ENCODE measurements at regions not wholly inside any gene's neighbourhood (a gene's known extent, or its start where the extent isn't known, plus 50 kb on each side); places are given as distances from the start of the nearest gene placed in this dataset.

DNA sequence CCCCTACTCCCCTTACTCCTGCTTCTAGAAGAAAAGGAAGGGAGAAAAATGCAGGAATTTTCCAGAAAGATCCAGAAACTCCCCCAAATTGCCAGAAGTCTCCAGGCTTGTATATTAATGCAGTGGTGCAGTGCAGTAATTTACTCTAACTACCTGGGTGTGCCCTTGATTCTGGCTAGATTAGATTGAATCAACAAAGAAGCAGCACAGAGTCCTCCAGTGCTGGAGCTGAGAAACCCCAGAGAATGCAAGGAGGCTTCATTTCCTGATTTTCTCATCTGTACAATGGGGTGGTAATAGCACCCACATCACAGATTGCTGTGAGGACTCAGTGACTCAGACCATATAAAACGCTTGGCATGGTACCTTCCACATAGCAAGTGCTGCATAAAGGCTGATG lies 247.3 kb upstream of the RPL38 start:
- DNase-seq: no peak

- DNase-seq: peak; percentile 54
These were observed 246.6 kb upstream of the RPL38 start for GRCh38 chr17:73956595-73957465.

DNA sequence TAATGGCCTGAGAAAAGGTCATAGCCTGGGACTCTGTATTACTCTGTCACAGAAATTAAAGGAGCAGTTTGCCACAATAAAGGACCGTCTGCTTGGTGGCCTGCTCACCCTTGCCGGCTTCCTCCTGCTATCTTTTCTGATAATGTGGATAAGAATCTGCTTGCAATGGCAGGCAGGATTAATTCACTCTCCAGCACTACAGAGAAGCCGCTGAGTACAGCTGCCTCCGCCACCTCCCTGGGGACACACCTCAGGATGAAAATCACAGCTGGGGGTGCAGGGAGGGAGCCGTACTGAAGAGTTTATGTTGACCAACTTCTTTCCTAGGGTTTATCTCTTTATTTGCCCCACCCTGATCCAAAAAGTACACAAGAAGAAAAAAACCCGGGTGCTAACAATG lies 245.9 kb upstream of the RPL38 start:
- DNase-seq: no peak

GRCh38 chr17:73958453-73958852 lies 245.0 kb upstream of the RPL38 start:
- no peak for DNase-seq

DNA sequence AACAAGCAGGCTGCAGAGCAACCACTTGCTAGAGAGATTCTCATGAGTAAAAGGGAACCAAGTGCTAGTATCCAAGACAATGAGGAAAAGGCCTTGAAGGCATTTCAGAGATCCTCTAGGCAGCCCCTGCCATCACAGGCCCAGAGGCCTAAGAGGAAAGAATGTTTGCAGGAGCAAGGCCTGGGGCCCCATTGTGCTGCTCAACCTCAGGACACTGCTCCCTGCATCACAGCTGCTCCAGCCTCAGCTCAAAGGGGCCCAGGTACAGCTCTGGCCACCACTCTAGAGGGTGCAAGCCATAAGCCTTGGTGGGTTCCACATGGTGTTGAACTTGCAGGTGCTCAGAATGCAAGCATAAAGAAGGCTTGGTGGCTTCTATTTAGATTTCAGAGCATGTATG lies 243.0 kb upstream of the RPL38 start:
- DNase-seq: no peak

DNA sequence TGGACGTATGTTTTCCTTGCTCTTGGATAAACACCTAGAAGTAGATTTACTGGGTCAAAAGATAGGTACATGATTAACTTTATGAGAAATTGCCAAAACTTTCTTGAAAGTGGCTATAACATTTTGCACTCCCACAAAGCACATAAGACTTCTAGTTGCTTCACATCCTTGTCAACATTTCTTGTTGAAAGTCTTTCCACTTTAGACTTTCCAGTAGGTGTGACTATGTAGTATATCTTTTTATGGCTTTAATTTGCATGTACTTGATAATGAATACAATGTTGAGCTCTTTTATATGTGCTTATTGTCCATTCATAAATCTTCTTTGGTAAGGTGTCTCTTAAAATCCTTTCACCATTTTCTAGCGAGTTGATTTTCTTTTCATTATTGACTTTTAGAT lies 241.2 kb upstream of the RPL38 start:
- DNase-seq: no peak

DNA sequence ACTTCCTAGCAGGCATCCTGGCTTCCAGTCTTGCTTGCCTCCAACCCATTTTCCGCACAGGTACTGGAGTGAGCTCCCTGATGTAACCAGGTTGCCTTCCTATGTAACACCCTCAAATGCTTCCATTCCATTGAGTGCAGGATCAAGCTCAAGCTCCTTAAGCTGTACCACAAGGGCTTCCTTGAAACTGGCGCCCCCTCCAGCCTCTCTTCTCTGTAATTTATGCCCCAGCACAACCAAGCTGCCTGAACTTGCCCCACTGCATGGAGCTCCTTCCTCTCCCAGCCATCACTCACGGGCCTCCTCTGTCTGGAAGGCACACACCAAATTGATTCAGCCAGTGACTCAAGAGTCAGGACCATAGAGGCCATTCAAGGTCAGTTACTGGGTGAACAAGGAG lies 234.8 kb upstream of the RPL38 start:
- DNase-seq: no peak

DNA sequence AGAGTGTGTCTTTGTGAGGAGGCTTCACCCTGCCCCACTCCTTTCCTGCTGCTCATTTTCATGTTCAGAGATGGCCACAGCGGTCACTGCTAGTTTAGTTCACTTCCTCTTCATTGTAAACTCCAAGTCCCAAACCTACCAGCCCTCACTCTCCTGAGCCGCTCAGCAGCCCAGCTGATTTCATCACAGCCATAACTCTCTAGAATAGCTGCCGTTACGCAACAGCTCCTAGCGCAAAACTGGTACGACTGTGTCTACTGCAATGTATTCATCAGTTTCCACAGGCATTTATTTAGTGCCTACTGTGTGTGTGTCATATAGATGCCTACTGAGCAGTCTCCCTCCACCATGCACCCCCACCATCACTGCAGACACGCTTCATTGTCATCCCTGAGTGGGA lies 233.5 kb upstream of the RPL38 start:
- DNase-seq: no peak

DNA sequence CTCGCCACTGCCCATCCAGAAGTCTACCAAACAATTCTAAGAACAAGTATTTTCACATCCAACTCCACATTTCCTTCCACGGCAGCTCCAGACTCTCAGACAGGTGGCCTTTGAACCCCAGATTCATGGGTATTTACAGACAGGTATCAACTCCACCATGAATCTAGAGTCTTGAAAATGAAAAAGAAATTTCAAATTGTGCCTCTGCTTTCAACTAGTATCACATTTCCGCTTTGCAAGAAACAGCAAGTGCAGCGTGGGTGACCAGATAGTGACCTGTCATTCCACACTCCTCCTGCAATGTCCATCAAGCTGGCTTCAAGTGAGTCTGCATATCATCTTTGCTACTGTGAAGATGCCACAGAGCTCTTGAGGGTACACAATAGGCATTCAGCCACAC lies 232.4 kb upstream of the RPL38 start:
- no peak for DNase-seq

DNA sequence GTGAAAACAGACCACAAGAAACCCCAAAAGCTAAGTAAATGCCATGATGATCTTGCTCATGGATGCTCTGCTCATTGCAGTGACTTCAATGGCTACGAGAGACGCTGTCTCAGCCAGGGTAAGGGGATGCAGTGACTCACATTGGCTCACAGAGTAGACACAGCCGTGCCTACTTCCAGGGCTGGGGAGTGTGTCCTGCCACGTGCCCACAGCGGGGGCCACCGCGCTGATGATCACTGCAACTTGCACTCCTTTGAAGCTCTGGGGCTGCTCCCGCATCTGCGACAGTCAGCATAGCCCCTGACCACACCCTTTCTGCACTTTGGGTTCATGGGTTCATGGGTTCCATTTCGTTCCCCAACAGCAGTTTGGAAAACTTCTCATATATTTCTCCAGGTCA lies 231.4 kb upstream of the RPL38 start:
- no peak for DNase-seq

- DNase-seq: no peak
These were observed 230.6 kb upstream of the RPL38 start for GRCh38 chr17:73972901-73973300.

GRCh38 chr17:73973586-73974409 lies 229.7 kb upstream of the RPL38 start:
- peak; percentile 78 for DNase-seq

DNA sequence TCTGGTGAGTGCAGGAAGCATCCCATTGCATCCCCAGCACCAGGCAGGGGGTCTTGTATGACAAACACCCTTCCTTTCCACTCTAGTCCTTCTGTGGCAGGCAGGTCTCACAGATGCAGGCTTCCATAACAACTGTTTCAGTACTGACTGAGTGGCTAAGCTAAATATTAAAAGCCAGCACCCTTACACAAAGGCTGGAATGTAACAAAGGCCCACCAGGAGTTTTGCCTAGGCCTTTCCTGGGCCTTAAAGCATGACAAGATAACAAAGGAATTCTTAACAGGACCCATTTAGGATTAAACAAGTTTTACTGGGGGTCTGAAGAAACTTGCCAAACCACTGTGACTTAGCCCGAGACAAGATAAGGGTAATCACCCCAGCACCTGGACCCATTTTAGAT lies 228.9 kb upstream of the RPL38 start:
- DNase-seq: no peak

DNA sequence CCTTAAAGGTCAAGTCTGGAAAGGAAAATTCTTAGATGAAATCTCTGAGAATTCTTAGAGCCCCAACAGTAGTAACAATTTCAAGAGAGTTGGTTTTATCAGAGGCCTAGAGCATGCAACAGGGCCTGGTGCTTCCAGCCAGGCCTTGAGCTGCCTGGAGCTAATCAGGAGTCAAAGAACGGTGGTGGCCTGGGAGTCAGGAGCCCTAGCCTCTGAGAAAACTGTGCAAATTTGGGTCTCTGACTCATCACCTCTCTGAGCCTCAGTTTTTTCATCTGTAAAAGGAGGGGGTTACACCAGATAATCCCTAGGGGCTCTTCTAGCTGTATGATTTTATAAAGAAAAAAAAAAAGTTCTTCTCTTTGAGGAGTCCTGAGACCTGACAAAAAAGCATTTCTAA lies 227.3 kb upstream of the RPL38 start:
- no peak for DNase-seq

DNA sequence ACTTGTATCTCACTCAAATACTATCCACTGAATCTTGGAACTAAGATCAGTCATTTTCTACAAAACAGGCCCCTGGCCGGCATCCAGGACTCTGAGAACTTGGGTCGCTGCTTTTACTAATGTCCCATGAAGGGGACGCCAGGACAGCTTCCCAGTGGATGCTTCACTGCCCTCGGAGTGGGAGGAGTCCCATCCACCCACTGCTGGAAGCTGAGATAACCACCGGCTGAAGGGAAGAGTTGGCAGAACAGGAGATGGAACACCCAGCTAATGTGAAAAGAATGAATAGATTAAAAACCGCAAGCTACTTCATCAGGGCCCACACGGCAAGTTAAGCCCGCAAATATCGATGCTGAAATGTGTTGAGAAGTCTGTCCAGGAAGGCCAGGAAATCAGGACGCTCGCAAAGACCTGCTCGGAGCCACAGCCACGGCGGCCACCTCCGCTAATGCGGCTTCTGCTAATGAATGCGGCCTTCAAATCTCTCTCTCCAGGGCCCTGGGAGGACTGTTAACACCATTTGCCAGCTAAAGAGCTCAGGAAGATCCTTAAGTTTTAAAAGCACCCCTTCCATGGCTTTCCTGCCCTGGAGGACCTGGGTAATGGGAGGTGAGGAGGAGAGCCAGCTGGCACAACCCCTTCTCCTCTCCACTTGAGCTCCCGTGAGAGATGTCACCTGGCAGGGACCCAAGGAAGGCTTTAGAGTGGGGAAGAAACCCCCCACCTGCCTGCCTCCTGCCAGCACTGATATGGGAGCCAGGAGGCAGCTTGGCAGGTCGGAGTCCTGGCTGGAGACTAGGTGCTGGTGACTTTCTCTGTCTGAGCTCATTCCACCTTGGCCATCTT lies 226.6 kb upstream of the RPL38 start:
- peak; percentile 43 for DNase-seq

- DNase-seq: no peak
These were observed 223.0 kb upstream of the RPL38 start for GRCh38 chr17:73980517-73980916.

DNA sequence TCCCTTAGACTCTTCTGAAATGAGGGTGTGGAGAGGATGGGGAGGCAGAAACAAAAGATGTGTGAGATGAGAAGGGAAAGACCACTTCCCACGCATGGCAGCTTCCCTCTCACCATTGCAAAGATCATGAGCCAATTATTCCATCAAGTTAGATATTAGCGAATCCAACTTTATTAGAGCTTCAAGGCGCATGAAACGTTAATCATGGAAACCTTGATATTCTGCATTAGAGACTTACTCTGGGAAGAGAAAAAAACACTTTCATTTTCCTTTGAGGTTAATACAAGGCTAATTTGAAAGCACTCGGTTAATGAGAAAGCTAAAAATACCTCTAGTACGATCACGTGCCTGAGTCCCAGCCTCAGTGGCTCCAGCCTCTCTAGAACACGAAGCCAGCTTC lies 220.6 kb upstream of the RPL38 start:
- DNase-seq: no peak

DNA sequence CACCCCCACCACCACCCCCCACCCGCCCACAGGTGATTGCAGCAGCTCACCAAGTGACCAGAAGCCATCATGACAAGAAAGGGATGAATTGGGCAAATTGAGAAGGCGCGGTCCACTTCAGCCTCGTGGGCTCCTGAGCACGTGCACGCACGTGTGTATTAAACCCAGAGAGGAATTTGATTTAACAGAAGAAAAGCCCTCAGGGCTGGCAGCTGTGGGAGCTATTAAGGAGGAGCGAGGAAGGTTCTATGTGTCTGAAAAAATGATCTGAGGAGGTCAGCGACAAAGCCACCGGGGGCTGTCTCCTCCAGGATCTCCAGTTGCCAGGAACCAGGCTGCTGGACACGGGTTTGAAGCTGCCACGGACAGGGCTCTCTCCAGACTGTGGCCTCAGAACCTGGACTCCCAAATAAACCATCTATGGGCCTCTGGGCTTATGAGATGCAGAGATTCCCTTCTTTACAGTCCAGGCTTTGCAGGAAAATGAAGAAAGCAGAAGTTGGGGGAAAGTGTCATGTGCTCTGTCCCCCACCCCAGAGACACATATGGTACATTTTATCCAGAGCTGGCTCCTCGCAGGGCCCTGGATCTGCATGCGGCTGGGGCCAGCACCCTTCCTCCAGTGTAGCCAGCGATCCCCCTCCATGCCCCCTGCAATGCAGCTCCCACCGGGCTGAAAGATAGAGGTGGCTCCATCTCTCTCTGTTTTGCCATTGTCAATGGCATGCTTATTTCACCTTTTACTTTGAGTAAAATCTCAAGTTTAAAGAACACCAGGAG lies 219.7 kb upstream of the RPL38 start:
- no peak for DNase-seq

DNA sequence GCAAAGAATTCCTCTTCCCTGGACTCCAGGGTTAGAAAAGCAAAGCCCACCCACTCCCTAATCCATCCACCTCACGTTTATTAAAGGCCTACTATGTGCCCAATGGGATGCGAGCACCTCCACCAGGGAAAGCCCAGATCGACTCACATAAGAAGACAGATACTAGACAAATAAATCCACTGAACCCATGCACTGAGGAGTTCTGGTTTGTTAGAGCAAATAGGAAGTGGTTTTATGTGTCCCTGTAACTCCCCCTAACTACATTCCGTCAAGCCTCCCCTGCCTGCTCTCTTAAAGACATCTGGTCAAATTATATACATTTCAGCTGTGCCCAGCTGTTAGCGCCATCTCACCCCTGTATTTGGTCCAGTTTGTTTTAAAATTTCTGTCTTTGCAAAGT lies 218.5 kb upstream of the RPL38 start:
- peak; percentile 60 for DNase-seq

GRCh38 chr17:73985466-73986015 lies 217.9 kb upstream of the RPL38 start:
- DNase-seq: no peak

GRCh38 chr17:73986641-73987177 lies 216.8 kb upstream of the RPL38 start:
- DNase-seq: no peak

All from tongue (tissue), 1 donor.